SK-N-SH (cell line): ENCODE measurements at regions not wholly inside any gene's neighbourhood (a gene's known extent, or its start where the extent isn't known, plus 50 kb on each side); places are given as distances from the start of the nearest gene placed in this dataset.

ENCODE experiments used
- CTCF ChIA-PET: fragments of 300-600, 350-600 bp; formaldehyde crosslinking; extraction: SDS; loops from one replicate; lab custom pipeline; 2021; lab: Yijun Ruan, JAX
- POLR2A ChIA-PET: fragments of 350-600 bp; sonication (Branson Sonifier 250); formaldehyde crosslinking; extraction: SDS; loops from one replicate; lab custom pipeline; 2020; ENCODE audit warnings: antibody characterized with exemption, inconsistent platforms; lab: Yijun Ruan, JAX
- DNase-seq: peaks from one replicate; pipeline ENCODE4 v3.0.0; 2012
- H2AFZ ChIP-seq: fragments of 200-600 bp; sonication (generic); 2 replicates; pipeline ENCODE4 v1.8.1; 2016; ENCODE audit warnings: antibody characterized with exemption, mild to moderate bottlenecking, low read depth
- H3F3A ChIP-seq: fragments of 200-600 bp; sonication (generic); replicated peaks from 2 replicates; pipeline ENCODE3; 2016; ENCODE audit warnings: antibody characterized with exemption, mild to moderate bottlenecking; ENCODE audit not compliant: insufficient read depth
- H3K27ac ChIP-seq, 2 experiments: fragments of 200-500 bp in 1 of 2; fragments of 200-600 bp in 1 of 2; sonication (Bioruptor generic) in 1 of 2; sonication (generic), shearing (Covaris generic) in 1 of 2; 2 replicates each; pipeline versions ENCODE4 v1.5.1 to v1.6.1; 2014 to 2016; ENCODE audit warnings: low read depth in 2 of 2, inconsistent platforms in 1 of 2, low read length in 1 of 2, mild to moderate bottlenecking in 1 of 2, mixed read lengths in 1 of 2
- H3K27me3 ChIP-seq: fragments of 200-600 bp; sonication (generic), shearing (Covaris generic); 2 replicates; pipeline ENCODE4 v1.6.1; 2016; ENCODE audit warnings: mixed run types; ENCODE audit not compliant: insufficient read depth
- H3K36me3 ChIP-seq, 2 experiments: fragments of 200-500 bp in 1 of 2; fragments of 200-600 bp in 1 of 2; sonication (Bioruptor generic) in 1 of 2; sonication (generic) in 1 of 2; replicated peaks in 1 of 2; 2 replicates each; pipeline versions ENCODE3 to v1.5.1; 2014 to 2016; ENCODE audit warnings: low read length in 1 of 2, mild to moderate bottlenecking in 1 of 2; ENCODE audit not compliant: insufficient read depth in 2 of 2, control insufficient read depth in 1 of 2
- H3K4me1 ChIP-seq, 2 experiments: fragments of 200-500 bp in 1 of 2; fragments of 200-600 bp in 1 of 2; sonication (Bioruptor generic) in 1 of 2; sonication (generic), shearing (Covaris generic) in 1 of 2; 2 replicates each; pipeline versions ENCODE4 v1.5.1 to v1.6.1; 2014 to 2016; ENCODE audit warnings: low read depth in 1 of 2, low read length in 1 of 2, mixed run types in 1 of 2; ENCODE audit not compliant: insufficient read depth in 2 of 2, control insufficient read depth in 1 of 2
- H3K4me2 ChIP-seq: fragments of 200-600 bp; sonication (generic), shearing (Covaris generic); 2 replicates; pipeline ENCODE4 v1.6.1; 2017; ENCODE audit warnings: mixed run types
- H3K4me3 ChIP-seq, 2 experiments: fragments of 200-500 bp in 1 of 2; fragments of 200-600 bp in 1 of 2; sonication (Bioruptor generic) in 1 of 2; sonication (generic), shearing (Covaris generic) in 1 of 2; 2 replicates each; pipeline versions ENCODE4 v1.5.1 to v1.8.1; 2014 to 2016; ENCODE audit warnings: low read depth in 2 of 2, inconsistent platforms in 1 of 2, low read length in 1 of 2, mild to moderate bottlenecking in 1 of 2, mixed read lengths in 1 of 2, moderate library complexity in 1 of 2
- H3K79me2 ChIP-seq: fragments of 200-600 bp; sonication (generic); 2 replicates; pipeline ENCODE4 v1.8.1; 2017; ENCODE audit warnings: mild to moderate bottlenecking; ENCODE audit not compliant: insufficient read depth
- H3K9ac ChIP-seq: fragments of 200-600 bp; sonication (generic); 2 replicates; pipeline ENCODE4 v1.6.1; 2017; ENCODE audit warnings: mixed run types
- H3K9me2 ChIP-seq: fragments of 200-600 bp; sonication (generic); 2 replicates; pipeline ENCODE4 v1.6.1; 2017; ENCODE audit warnings: mixed run types
- H3K9me3 ChIP-seq: fragments of 200-600 bp; sonication (generic); 2 replicates; pipeline ENCODE4 v1.6.1; 2017; ENCODE audit warnings: mixed run types, mild to moderate bottlenecking, moderate library complexity
- H4K20me1 ChIP-seq: fragments of 200-600 bp; sonication (generic); 2 replicates; pipeline ENCODE4 v1.6.1; 2017; ENCODE audit warnings: mild to moderate bottlenecking, mixed run types; ENCODE audit not compliant: insufficient read depth
- CHD2 ChIP-seq: fragments of 150-350 bp; IDR thresholded peaks from 2 replicates; pipeline ENCODE4 v1.6.1; 2018; ENCODE audit warnings: low read length; ENCODE audit not compliant: partially characterized antibody
- EP300 ChIP-seq, 2 experiments: IDR thresholded peaks; 2 replicates each; pipeline versions ENCODE4 v1.4.0 to v1.6.1; 2012; ENCODE audit warnings: borderline replicate concordance in 1 of 2, low read depth in 1 of 2, low read length in 1 of 2
- FOXJ3 ChIP-seq: sonication (generic); formaldehyde crosslinking; IDR thresholded peaks from 2 replicates; pipeline ENCODE4 v1.5.1; 2020; ENCODE audit warnings: mild to moderate bottlenecking, missing genetic modification reagents
- GATA2 ChIP-seq: sonication (generic); formaldehyde crosslinking; IDR thresholded peaks from 2 replicates; pipeline ENCODE4 v1.5.0; 2020; ENCODE audit warnings: mild to moderate bottlenecking, missing genetic modification reagents
- MEF2A ChIP-seq: IDR thresholded peaks from 2 replicates; pipeline ENCODE4 v1.4.0; 2012; ENCODE audit warnings: low read depth, borderline replicate concordance
- PBX3 ChIP-seq: IDR thresholded peaks from 2 replicates; pipeline ENCODE4; 2012
- RFX5 ChIP-seq: IDR thresholded peaks from 2 replicates; pipeline ENCODE4 v1.6.1; 2012; ENCODE audit warnings: mild to moderate bottlenecking, improper control_type of control experiment, low read length
- SIN3A ChIP-seq: IDR thresholded peaks from 2 replicates; pipeline ENCODE4 v1.6.1; 2012; ENCODE audit warnings: low read depth, mild to moderate bottlenecking, low read length, moderate library complexity, borderline replicate concordance
- TEAD4 ChIP-seq: IDR thresholded peaks from 2 replicates; pipeline ENCODE4 v1.4.0; 2012; ENCODE audit warnings: mild to moderate bottlenecking, borderline replicate concordance; ENCODE audit not compliant: insufficient read depth
- YY1 ChIP-seq: IDR thresholded peaks from 2 replicates; pipeline ENCODE4 v1.4.0; 2012; ENCODE audit warnings: low read depth, mild to moderate bottlenecking
- WGBS: methylation state at CpG from one replicate; pipeline ENCODE4 v1.1.6; 2017; ENCODE audit warnings: low lambda C conversion rate; 5-methylcytosine and 5-hydroxymethylcytosine counted together
- TF ChIP-seq, protein P1 (sequence below): fragments of 200-600 bp; sonication (generic); IDR thresholded peaks from 2 replicates; pipeline ENCODE4 v1.6.1; 2017; ENCODE audit warnings: antibody characterized with exemption, mild to moderate bottlenecking, moderate library complexity
- TF ChIP-seq, protein P2 (sequence below): IDR thresholded peaks from 2 replicates; pipeline ENCODE4 v1.4.0; 2012; ENCODE audit warnings: low read depth
- TF ChIP-seq, protein P3 (sequence below): fragments of 150-350 bp; IDR thresholded peaks from 2 replicates; pipeline ENCODE4 v1.6.1; 2017; ENCODE audit warnings: antibody characterized with exemption, low read length, low read depth, borderline replicate concordance

DNA sequence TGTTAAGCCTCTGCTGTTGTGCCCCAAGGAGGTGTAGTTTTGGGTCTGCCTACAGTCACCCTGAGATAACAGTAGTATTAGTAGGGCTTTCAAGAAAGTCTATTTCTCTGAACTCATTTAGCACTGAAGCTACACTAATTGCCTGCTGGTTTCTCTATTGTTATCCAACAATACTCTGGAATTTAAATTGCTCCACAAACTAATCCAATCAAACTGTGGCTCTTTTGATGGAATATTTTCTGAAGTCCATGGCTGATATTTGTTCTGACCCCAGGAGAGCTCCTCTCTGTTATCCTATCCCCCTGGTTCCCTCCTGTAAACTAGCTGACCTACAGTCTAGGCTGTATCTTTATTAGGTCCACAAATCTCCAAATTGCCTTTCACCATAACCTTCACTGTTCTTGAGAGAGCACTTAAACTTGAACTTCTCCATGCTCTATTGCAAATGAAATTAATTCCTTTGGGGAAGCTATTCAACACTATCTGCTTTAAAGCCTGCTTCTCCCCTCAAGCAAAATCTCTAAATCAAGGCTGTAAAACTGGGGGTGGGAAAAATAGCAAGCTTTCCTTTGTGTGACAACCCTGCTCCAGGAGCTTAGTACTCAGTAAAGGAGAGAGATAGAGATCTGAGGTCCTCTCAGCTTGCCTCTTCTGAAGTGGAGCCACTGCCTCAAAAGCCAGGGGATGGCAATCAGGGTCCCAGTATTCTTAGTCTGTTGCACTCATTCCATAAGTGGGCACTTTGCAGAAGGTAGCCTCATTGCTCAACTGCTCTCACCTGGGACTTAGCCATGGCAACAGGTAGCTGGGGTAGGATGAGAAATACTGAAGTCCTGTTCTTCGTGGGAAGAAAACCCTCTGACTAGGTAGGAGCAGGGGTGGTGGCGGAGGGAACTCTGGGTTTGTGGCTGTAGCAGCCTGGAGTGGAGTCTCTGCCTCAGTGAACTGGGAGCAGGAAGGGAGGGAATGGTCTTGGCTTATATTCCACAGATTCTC lies 110.9 kb downstream of the MACIR start (continued):
- TF ChIP-seq, protein P1, sequence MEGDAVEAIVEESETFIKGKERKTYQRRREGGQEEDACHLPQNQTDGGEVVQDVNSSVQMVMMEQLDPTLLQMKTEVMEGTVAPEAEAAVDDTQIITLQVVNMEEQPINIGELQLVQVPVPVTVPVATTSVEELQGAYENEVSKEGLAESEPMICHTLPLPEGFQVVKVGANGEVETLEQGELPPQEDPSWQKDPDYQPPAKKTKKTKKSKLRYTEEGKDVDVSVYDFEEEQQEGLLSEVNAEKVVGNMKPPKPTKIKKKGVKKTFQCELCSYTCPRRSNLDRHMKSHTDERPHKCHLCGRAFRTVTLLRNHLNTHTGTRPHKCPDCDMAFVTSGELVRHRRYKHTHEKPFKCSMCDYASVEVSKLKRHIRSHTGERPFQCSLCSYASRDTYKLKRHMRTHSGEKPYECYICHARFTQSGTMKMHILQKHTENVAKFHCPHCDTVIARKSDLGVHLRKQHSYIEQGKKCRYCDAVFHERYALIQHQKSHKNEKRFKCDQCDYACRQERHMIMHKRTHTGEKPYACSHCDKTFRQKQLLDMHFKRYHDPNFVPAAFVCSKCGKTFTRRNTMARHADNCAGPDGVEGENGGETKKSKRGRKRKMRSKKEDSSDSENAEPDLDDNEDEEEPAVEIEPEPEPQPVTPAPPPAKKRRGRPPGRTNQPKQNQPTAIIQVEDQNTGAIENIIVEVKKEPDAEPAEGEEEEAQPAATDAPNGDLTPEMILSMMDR: no peak
- no peak for TF ChIP-seq RFX5
- TF ChIP-seq, all 33 proteins: peak for 0

- Histone ChIP-seq H2AFZ (no peak overlapping the region), H3K27ac (no peak overlapping the region), H3K4me3 (no peak overlapping the region), H3K27me3 (no peaks in the 10 kb centered on the region), H3K9ac (no peak overlapping the region), H3K36me3 (no peaks in the 10 kb centered on the region), H3K79me2 (no peaks in the 10 kb centered on the region), H4K20me1 (no peaks in the 10 kb centered on the region), H3K4me1 (peaks cover 0 to 6% of the 10 kb centered on the region in 2 experiments; a peak in 3 of 4 replicates), H3F3A (no peaks in the 10 kb centered on the region), H3K9me3 (no peaks in the 10 kb centered on the region), H3K4me2 (no peak overlapping the region), H3K9me2 (no peaks in the 10 kb centered on the region)
- TF ChIP-seq EP300 (IDR thresholded peaks at IDR 0.05; ENCODE audit: borderline replicate concordance in 1 of 2, low read depth in 1 of 2, low read length in 1 of 2) (no peak), CHD2 (no peak), GATA2 (CRISPR knock-in tag) (no peak), MEF2A (no peak), SIN3A (no peak), FOXJ3 (CRISPR knock-in tag) (no peak), PBX3 (no peak), RFX5 (no peak), TEAD4 (no peak), YY1 (no peak)
- TF ChIP-seq, protein P2, sequence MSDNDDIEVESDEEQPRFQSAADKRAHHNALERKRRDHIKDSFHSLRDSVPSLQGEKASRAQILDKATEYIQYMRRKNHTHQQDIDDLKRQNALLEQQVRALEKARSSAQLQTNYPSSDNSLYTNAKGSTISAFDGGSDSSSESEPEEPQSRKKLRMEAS: no peak
- TF ChIP-seq, protein P3, sequence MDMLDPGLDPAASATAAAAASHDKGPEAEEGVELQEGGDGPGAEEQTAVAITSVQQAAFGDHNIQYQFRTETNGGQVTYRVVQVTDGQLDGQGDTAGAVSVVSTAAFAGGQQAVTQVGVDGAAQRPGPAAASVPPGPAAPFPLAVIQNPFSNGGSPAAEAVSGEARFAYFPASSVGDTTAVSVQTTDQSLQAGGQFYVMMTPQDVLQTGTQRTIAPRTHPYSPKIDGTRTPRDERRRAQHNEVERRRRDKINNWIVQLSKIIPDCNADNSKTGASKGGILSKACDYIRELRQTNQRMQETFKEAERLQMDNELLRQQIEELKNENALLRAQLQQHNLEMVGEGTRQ: no peak
- CTCF ChIA-PET: no interaction called here
- WGBS: 60% methylated on average over 2 of the region's 2 CpGs
- DNase-seq: no peak
- POLR2A ChIA-PET: interaction anchor here (1.4 kb wide), 1 partner anchor 12 kb away, joined by 3 read pairs; no protein-coding TSS in a partner anchor
These were observed 109.1 kb downstream of the MACIR start for GRCh38 chr5:103367702-103368101.
